ENCODE measurements at regions not wholly inside any gene's neighbourhood (a gene's known extent, or its start where the extent isn't known, plus 50 kb on each side); places are given as distances from the start of the nearest gene placed in this dataset.

- no peaks in the 10 kb centered on the region for H3F3A ChIP-seq (ENCODE audit: insufficient read depth, low read depth)
- DNase-seq, result no peak
- CTCF ChIA-PET, result no interaction called here
Measured at GRCh38 chr7:34425194-34425593, 232.8 kb upstream of the NPSR1 start.

GRCh38 chr7:34425631-34426384 lies 232.2 kb upstream of the NPSR1 start:
- H3K4me3 ChIP-seq, result no peak overlapping the region
- no peaks in the 10 kb centered on the region for H3K27me3 ChIP-seq (ENCODE audit: insufficient read depth, low read depth)
- BruUV-seq (replicated peaks), result no TSS peak
- no peaks in the 10 kb centered on the region for H3F3A ChIP-seq (ENCODE audit: insufficient read depth, low read depth)
- ChIA-PET CTCF (no interaction called here), POLR2A (ENCODE audit: unreplicated experiment) (no interaction called here)
- H3K36me3 ChIP-seq (ENCODE audit: low read depth), result no peaks in the 10 kb centered on the region
- H3K4me1 ChIP-seq (replicated peaks; ENCODE audit: insufficient read depth), result no peaks in the 10 kb centered on the region
- H4K20me1 ChIP-seq (ENCODE audit: insufficient read depth), result no peaks in the 10 kb centered on the region
- no peak overlapping the region for H2AFZ ChIP-seq
- TF ChIP-seq CTCF (conservative IDR thresholded peaks at IDR 0.05), result no peak
- no peak for TF ChIP-seq EZH2 (IDR thresholded peaks at IDR 0.05; ENCODE audit: low read depth)
- H3K9me2 ChIP-seq (ENCODE audit: insufficient read depth), result no peaks in the 10 kb centered on the region
- H3K4me2 ChIP-seq, result no peak overlapping the region
- no peak overlapping the region for H3K27ac ChIP-seq
- intact Hi-C loops (cut with micrococcal nuclease; ENCODE audit: unreplicated experiment), result no loop called here
- no peaks in the 10 kb centered on the region for H3K79me2 ChIP-seq (ENCODE audit: low read depth)
- no peaks in the 10 kb centered on the region for H3K9me3 ChIP-seq (ENCODE audit: insufficient read depth, low read depth)
- no peak for DNase-seq

More at GRCh38 chr7:34425194-34425593, 232.8 kb upstream of the NPSR1 start:
- Histone ChIP-seq H3K4me1 (replicated peaks; ENCODE audit: insufficient read depth) (no peaks in the 10 kb centered on the region), H3K9me2 (ENCODE audit: insufficient read depth) (no peaks in the 10 kb centered on the region), H3K79me2 (ENCODE audit: low read depth) (no peaks in the 10 kb centered on the region), H3K9me3 (ENCODE audit: insufficient read depth, low read depth) (no peaks in the 10 kb centered on the region), H4K20me1 (ENCODE audit: insufficient read depth) (no peaks in the 10 kb centered on the region), H3K4me3 (no peak overlapping the region), H3K4me2 (no peak overlapping the region), H3K36me3 (ENCODE audit: low read depth) (no peaks in the 10 kb centered on the region), H3K27ac (no peak overlapping the region), H2AFZ (no peak overlapping the region), H3K27me3 (ENCODE audit: insufficient read depth, low read depth) (no peaks in the 10 kb centered on the region)
- intact Hi-C loops (cut with micrococcal nuclease; ENCODE audit: unreplicated experiment), result no loop called here
- BruUV-seq (replicated peaks), result no TSS peak
- no peak for TF ChIP-seq EZH2 (IDR thresholded peaks at IDR 0.05; ENCODE audit: low read depth)
- no peak for TF ChIP-seq CTCF (conservative IDR thresholded peaks at IDR 0.05)
- POLR2A ChIA-PET (ENCODE audit: unreplicated experiment), result no interaction called here

GRCh38 chr7:34430456-34430855 lies 227.6 kb upstream of the NPSR1 start:
- no peak overlapping the region for H3K27ac ChIP-seq
- H3F3A ChIP-seq (ENCODE audit: insufficient read depth, low read depth), result no peaks in the 10 kb centered on the region
- no peak overlapping the region for H2AFZ ChIP-seq
- H3K36me3 ChIP-seq (ENCODE audit: low read depth), result no peaks in the 10 kb centered on the region
- peak in 1 of 2 experiments; percentile 24 for DNase-seq
- TF ChIP-seq CTCF (conservative IDR thresholded peaks at IDR 0.05) (peak; percentile 71), EZH2 (IDR thresholded peaks at IDR 0.05; ENCODE audit: low read depth) (no peak)
- peaks cover 4% of the 10 kb centered on the region; the same call in 1 of the 2 replicates for H3K27me3 ChIP-seq (ENCODE audit: insufficient read depth, low read depth)
- H3K4me3 ChIP-seq, result no peak overlapping the region
- H3K79me2 ChIP-seq (ENCODE audit: low read depth), result no peaks in the 10 kb centered on the region
- CTCF ChIA-PET, result no interaction called here
- no peaks in the 10 kb centered on the region for H3K9me2 ChIP-seq (ENCODE audit: insufficient read depth)
- H3K9me3 ChIP-seq (ENCODE audit: insufficient read depth, low read depth), result no peaks in the 10 kb centered on the region
- POLR2A ChIA-PET (ENCODE audit: unreplicated experiment), result no interaction called here
- intact Hi-C loops (cut with micrococcal nuclease; ENCODE audit: unreplicated experiment), result loop anchor here (1.0 kb wide), 2 partner anchors 109 to 296 kb away; no protein-coding TSS in a partner anchor
- H3K4me1 ChIP-seq (replicated peaks; ENCODE audit: insufficient read depth), result no peaks in the 10 kb centered on the region
- H4K20me1 ChIP-seq (ENCODE audit: insufficient read depth), result no peaks in the 10 kb centered on the region
- BruUV-seq (replicated peaks), result no TSS peak
- H3K4me2 ChIP-seq, result no peak overlapping the region

Measured in PC-9 (cell line).